WI38 (cell line): ENCODE measurements at regions not wholly inside any gene's neighbourhood (a gene's known extent, or its start where the extent isn't known, plus 50 kb on each side); places are given as distances from the start of the nearest gene placed in this dataset.

Experiments used
- H3K4me3 ChIP-seq: 2 replicates; pipeline ENCODE4 v1.5.1; 2011; ENCODE audit warnings: low read depth, mild to moderate bottlenecking, control low read depth, low read length
- CTCF ChIP-seq: IDR thresholded peaks from 2 replicates; pipeline ENCODE4 v1.5.1; 2012; ENCODE audit warnings: low read depth, mild to moderate bottlenecking, control low read depth, low read length

- no peak overlapping the region for H3K4me3 ChIP-seq
- no peak for TF ChIP-seq CTCF
Observed at GRCh38 chr5:100423330-100423729, 111.8 kb upstream of the FAM174A start.

- no peak for TF ChIP-seq CTCF
- H3K4me3 ChIP-seq, result no peak overlapping the region
Observed at GRCh38 chr5:100421360-100421759, 113.8 kb upstream of the FAM174A start.

DNA sequence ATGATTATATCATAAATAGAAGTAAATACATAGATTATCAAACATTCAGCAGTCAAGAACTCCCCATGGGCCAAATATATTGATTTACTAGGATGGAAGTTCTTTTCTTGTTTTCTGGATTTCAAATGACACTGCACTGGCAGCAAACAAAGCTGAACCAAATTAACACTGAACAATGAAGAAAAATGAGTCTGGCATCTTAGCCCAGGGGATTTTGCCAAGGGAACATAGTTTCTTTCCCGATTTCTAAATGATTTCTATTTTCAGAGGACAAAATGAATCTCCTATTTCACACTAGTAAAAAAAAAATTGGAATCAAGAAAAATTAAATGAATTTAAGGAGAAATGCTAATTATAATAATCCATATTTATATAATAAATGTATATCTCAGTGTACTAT lies 116.9 kb upstream of the FAM174A start:
- no peak for TF ChIP-seq CTCF

GRCh38 chr5:100409660-100410151 lies 125.5 kb upstream of the FAM174A start:
- no peak overlapping the region for H3K4me3 ChIP-seq
- TF ChIP-seq CTCF, result no peak

More for the DNA sequence above, 116.9 kb upstream of the FAM174A start:
- H3K4me3 ChIP-seq, result no peak overlapping the region

DNA sequence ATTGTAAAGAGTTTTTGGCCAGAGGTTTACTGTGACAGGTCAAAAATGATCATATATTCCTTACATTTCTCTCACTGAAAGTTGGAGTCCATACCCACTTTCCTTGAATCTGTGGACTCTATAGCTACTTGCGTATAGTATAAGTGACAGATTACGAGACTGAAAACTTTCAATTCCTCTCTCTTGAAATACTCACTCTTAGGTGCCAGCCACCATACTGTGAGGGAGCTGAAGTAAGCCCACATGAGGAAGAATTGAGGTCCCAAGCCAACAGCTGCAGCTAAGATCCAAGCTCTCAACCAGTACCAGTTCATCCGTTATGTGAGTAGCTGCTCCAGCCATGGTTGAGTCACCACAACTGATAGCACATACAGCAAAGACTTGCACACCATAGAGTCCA lies 128.1 kb upstream of the FAM174A start:
- no peak overlapping the region for H3K4me3 ChIP-seq
- TF ChIP-seq CTCF, result no peak

DNA sequence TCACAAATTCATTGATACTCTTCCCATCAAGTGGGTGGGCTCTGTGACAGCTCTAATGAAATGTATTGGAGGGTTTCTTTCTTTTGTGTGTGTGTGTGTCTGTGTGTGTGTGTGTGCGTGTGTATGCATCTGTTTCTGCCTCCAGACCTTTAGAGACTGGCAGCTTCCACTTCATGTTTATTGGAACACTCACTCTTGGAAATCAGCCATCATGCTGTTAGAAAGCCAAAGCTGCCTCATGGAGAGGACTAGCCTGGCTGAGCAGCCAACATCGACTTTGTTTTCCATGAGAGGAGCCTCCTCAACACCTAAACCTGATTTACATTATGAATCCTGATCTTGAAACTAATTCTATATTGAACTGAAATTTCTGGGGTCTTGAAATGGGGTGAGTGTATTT lies 128.5 kb upstream of the FAM174A start:
- no peak overlapping the region for H3K4me3 ChIP-seq
- no peak for TF ChIP-seq CTCF

- no peak overlapping the region for H3K4me3 ChIP-seq
- no peak for TF ChIP-seq CTCF
Observed at GRCh38 chr5:100402071-100402470, 133.1 kb upstream of the FAM174A start.
